Naive B cell (primary cell): ENCODE measurements at regions not wholly inside any gene's neighbourhood (a gene's known extent, or its start where the extent isn't known, plus 50 kb on each side); places are given as distances from the start of the nearest gene placed in this dataset.
"Not testable (repeated sequence)": the region's sequence is repeated elsewhere in the genome, so short reads cannot be mapped to it uniquely, and the experiment has no call there.

Experiments
- ATAC-seq, 2 donors: fragments of 150-1000 bp; cut with Tn5 transposase; 2 replicates each; pipeline ENCODE4 v1.10.0; 2021; ENCODE audit warnings: low read depth in 2 of 2, mild to moderate bottlenecking in 2 of 2, moderate library complexity in 2 of 2
- DNase-seq: peaks from one replicate; pipeline ENCODE4 v3.0.0; 2022
- H3K27ac Mint-ChIP-seq, 6 donors: one replicate each; pipeline ENCODE4 v1.8.0; 2020 to 2022; ENCODE audit warnings: mild to moderate bottlenecking in 6 of 6, mixed read lengths in 6 of 6, moderate library complexity in 5 of 6, inconsistent platforms in 2 of 6
- H3K27me3 Mint-ChIP-seq, 3 donors: one replicate each; pipeline ENCODE4 v1.8.0; 2021 to 2022; ENCODE audit warnings: mixed read lengths in 3 of 3, mild to moderate bottlenecking in 1 of 3
- H3K36me3 Mint-ChIP-seq, 2 donors: one replicate each; pipeline ENCODE4 v1.8.0; 2020 to 2022; ENCODE audit warnings: mixed read lengths in 2 of 2, inconsistent platforms in 1 of 2, mild to moderate bottlenecking in 1 of 2
- H3K4me1 Mint-ChIP-seq, 3 donors: one replicate each; pipeline ENCODE4 v1.8.0; 2020 to 2022; ENCODE audit warnings: mixed read lengths in 3 of 3, inconsistent platforms in 1 of 3, mild to moderate bottlenecking in 1 of 3, moderate library complexity in 1 of 3
- H3K4me3 Mint-ChIP-seq, 8 donors: one replicate each; pipeline ENCODE4 v1.8.0; 2020 to 2022; ENCODE audit warnings: mild to moderate bottlenecking in 8 of 8, mixed read lengths in 8 of 8, moderate library complexity in 8 of 8, inconsistent platforms in 2 of 8
- H3K9me3 Mint-ChIP-seq, 7 donors: one replicate each; pipeline ENCODE4 v1.8.0; 2020 to 2022; ENCODE audit warnings: mixed read lengths in 7 of 7, mild to moderate bottlenecking in 5 of 7, inconsistent platforms in 2 of 7, moderate library complexity in 1 of 7

- Mint-ChIP-seq H3K4me1 (no peaks in the 10 kb centered on the region), H3K9me3 (peaks cover 1 to 22% (median 4%) of the 10 kb centered on the region in 7 donors), H3K4me3 (no peak overlapping the region), H3K27ac (no peak overlapping the region), H3K36me3 (peaks cover 0 to 5% of the 10 kb centered on the region in 2 donors), H3K27me3 (peaks cover 0 to 11% (median 5%) of the 10 kb centered on the region in 3 donors)
- ATAC-seq, result no peak
- no peak for DNase-seq
Observed at GRCh38 chr20:54340667-54341081, 132.8 kb downstream of the PFDN4 start.

GRCh38 chr20:54342258-54342920, 133.0 kb upstream of the DOK5 start:
- no peak overlapping the region for H3K27ac Mint-ChIP-seq
- DNase-seq, result no peak
- peaks cover 0 to 5% of the 10 kb centered on the region in 2 donors for H3K36me3 Mint-ChIP-seq
- H3K4me3 Mint-ChIP-seq, result no peak overlapping the region
- H3K4me1 Mint-ChIP-seq, result no peaks in the 10 kb centered on the region
- H3K9me3 Mint-ChIP-seq, result peaks cover 0 to 16% (median 4%) of the 10 kb centered on the region in 7 donors
- ATAC-seq, result no peak
- H3K27me3 Mint-ChIP-seq, result peaks cover 0 to 11% (median 9%) of the 10 kb centered on the region in 3 donors

GRCh38 chr20:54343099-54343498, 132.3 kb upstream of the DOK5 start:
- no peaks in the 10 kb centered on the region for H3K4me1 Mint-ChIP-seq
- no peak overlapping the region for H3K27ac Mint-ChIP-seq
- peaks cover 0 to 11% (median 9%) of the 10 kb centered on the region in 3 donors for H3K27me3 Mint-ChIP-seq
- H3K4me3 Mint-ChIP-seq, result no peak overlapping the region
- no peak for DNase-seq
- peaks cover 0 to 5% of the 10 kb centered on the region in 2 donors for H3K36me3 Mint-ChIP-seq
- H3K9me3 Mint-ChIP-seq, result peaks cover 0 to 11% (median 3%) of the 10 kb centered on the region in 7 donors
- ATAC-seq, result no peak

GRCh38 chr20:54343634-54344033, 131.8 kb upstream of the DOK5 start:
- Mint-ChIP-seq H3K9me3 (peaks cover 0 to 11% (median 5%) of the 10 kb centered on the region in 7 donors), H3K4me1 (no peaks in the 10 kb centered on the region), H3K4me3 (no peak overlapping the region), H3K27ac (no peak overlapping the region), H3K36me3 (peaks cover 0 to 5% of the 10 kb centered on the region in 2 donors), H3K27me3 (peaks cover 5 to 12% (median 11%) of the 10 kb centered on the region in 3 donors)
- DNase-seq (no peak), ATAC-seq (no peak)

- Mint-ChIP-seq H3K27me3 (peaks cover 8 to 17% (median 11%) of the 10 kb centered on the region in 3 donors), H3K9me3 (peaks cover 0 to 11% (median 7%) of the 10 kb centered on the region in 7 donors), H3K27ac (no peak overlapping the region), H3K36me3 (peaks cover 0 to 5% of the 10 kb centered on the region in 2 donors), H3K4me1 (no peaks in the 10 kb centered on the region), H3K4me3 (no peak overlapping the region)
- no peak for ATAC-seq
- DNase-seq, result no peak
Observed at GRCh38 chr20:54344832-54345231, 130.6 kb upstream of the DOK5 start.

GRCh38 chr20:54345301-54345724, 130.1 kb upstream of the DOK5 start:
- peaks cover 0 to 11% (median 4%) of the 10 kb centered on the region in 7 donors for H3K9me3 Mint-ChIP-seq
- no peak overlapping the region for H3K4me3 Mint-ChIP-seq
- H3K27ac Mint-ChIP-seq, result no peak overlapping the region

GRCh38 chr20:54345821-54346220, 129.6 kb upstream of the DOK5 start:
- Mint-ChIP-seq H3K9me3 (peaks cover 0 to 11% (median 4%) of the 10 kb centered on the region in 7 donors), H3K36me3 (peaks cover 0 to 5% of the 10 kb centered on the region in 2 donors), H3K4me3 (no peak overlapping the region), H3K27ac (no peak overlapping the region), H3K4me1 (no peaks in the 10 kb centered on the region), H3K27me3 (peaks cover 4 to 17% (median 8%) of the 10 kb centered on the region in 3 donors)
- DNase-seq, result no peak
- ATAC-seq, result no peak

More at GRCh38 chr20:54345301-54345724, 130.1 kb upstream of the DOK5 start:
- ATAC-seq (no peak), DNase-seq (no peak)
- Mint-ChIP-seq H3K4me1 (no peaks in the 10 kb centered on the region), H3K36me3 (peaks cover 0 to 5% of the 10 kb centered on the region in 2 donors), H3K27me3 (peaks cover 8 to 17% (median 9%) of the 10 kb centered on the region in 3 donors)

GRCh38 chr20:54346276-54346675, 129.1 kb upstream of the DOK5 start:
- Mint-ChIP-seq H3K4me3 (no peak overlapping the region), H3K9me3 (peaks cover 0 to 11% (median 4%) of the 10 kb centered on the region in 7 donors), H3K36me3 (peaks cover 0 to 5% of the 10 kb centered on the region in 2 donors), H3K27me3 (peaks cover 3 to 17% (median 8%) of the 10 kb centered on the region in 3 donors), H3K27ac (no peak overlapping the region), H3K4me1 (no peaks in the 10 kb centered on the region)
- no peak for DNase-seq
- ATAC-seq, result no peak

GRCh38 chr20:54347166-54347833, 128.1 kb upstream of the DOK5 start:
- Mint-ChIP-seq H3K27ac (no peak overlapping the region), H3K4me3 (no peak overlapping the region), H3K4me1 (no peaks in the 10 kb centered on the region), H3K27me3 (peaks cover 3 to 17% (median 8%) of the 10 kb centered on the region in 3 donors), H3K36me3 (peaks cover 0 to 5% of the 10 kb centered on the region in 2 donors), H3K9me3 (peaks cover 0 to 11% (median 4%) of the 10 kb centered on the region in 7 donors)
- no peak for ATAC-seq
- DNase-seq, result no peak

- no peaks in the 10 kb centered on the region for H3K4me1 Mint-ChIP-seq
- peaks cover 0 to 11% (median 4%) of the 10 kb centered on the region in 7 donors for H3K9me3 Mint-ChIP-seq
- H3K4me3 Mint-ChIP-seq, result no peak overlapping the region
- ATAC-seq (no peak), DNase-seq (no peak)
- H3K36me3 Mint-ChIP-seq, result no peaks in the 10 kb centered on the region
- peaks cover 0 to 18% (median 8%) of the 10 kb centered on the region in 3 donors for H3K27me3 Mint-ChIP-seq
- no peak overlapping the region for H3K27ac Mint-ChIP-seq
Observed at GRCh38 chr20:54350415-54350814, 125.0 kb upstream of the DOK5 start.

- Mint-ChIP-seq H3K4me1 (no peaks in the 10 kb centered on the region), H3K27me3 (peaks cover 0 to 13% (median 8%) of the 10 kb centered on the region in 3 donors), H3K36me3 (no peaks in the 10 kb centered on the region), H3K27ac (no peak overlapping the region), H3K4me3 (no peak overlapping the region), H3K9me3 (peaks cover 0 to 4% (median 2%) of the 10 kb centered on the region in 7 donors)
- ATAC-seq (no peak), DNase-seq (no peak)
Observed at GRCh38 chr20:54351371-54352136, 123.8 kb upstream of the DOK5 start.

- not testable (repeated sequence) for H3K4me3 Mint-ChIP-seq, H3K27ac Mint-ChIP-seq, ATAC-seq, DNase-seq, H3K36me3 Mint-ChIP-seq, H3K9me3 Mint-ChIP-seq, H3K4me1 Mint-ChIP-seq
- peaks cover 0 to 13% (median 8%) of the 10 kb centered on the region in 3 donors for H3K27me3 Mint-ChIP-seq
Observed at GRCh38 chr20:54352541-54352940, 122.9 kb upstream of the DOK5 start.

- no peaks in the 10 kb centered on the region for H3K36me3 Mint-ChIP-seq
- H3K4me3 Mint-ChIP-seq, result no peak overlapping the region
- no peak for DNase-seq
- no peak overlapping the region for H3K27ac Mint-ChIP-seq
- H3K4me1 Mint-ChIP-seq, result no peaks in the 10 kb centered on the region
- H3K9me3 Mint-ChIP-seq, result peaks cover 0 to 4% (median 0%) of the 10 kb centered on the region in 7 donors
- ATAC-seq, result no peak
- peaks cover 0 to 13% (median 7%) of the 10 kb centered on the region in 3 donors for H3K27me3 Mint-ChIP-seq
Observed at GRCh38 chr20:54353292-54353691, 122.1 kb upstream of the DOK5 start.
